Neural crest cell (in vitro differentiated cells): ENCODE measurements at regions not wholly inside any gene's neighbourhood (a gene's known extent, or its start where the extent isn't known, plus 50 kb on each side); places are given as distances from the start of the nearest gene placed in this dataset.
"Not testable (repeated sequence)": the region's sequence is repeated elsewhere in the genome, so short reads cannot be mapped to it uniquely, and the experiment has no call there.

Experiments used
- DNase-seq: peaks from one replicate; pipeline ENCODE4 v3.0.0; 2021; ENCODE audit warnings: low read depth, mixed read lengths, low spot score
- H3K27ac Mint-ChIP-seq: one replicate; pipeline ENCODE4 v1.8.0; 2021; ENCODE audit warnings: mild to moderate bottlenecking, mixed read lengths; ENCODE audit not compliant: unreplicated experiment
- H3K27me3 Mint-ChIP-seq: 2 replicates; pipeline ENCODE4 v1.8.0; 2021; ENCODE audit warnings: low read depth, mild to moderate bottlenecking, mixed read lengths
- H3K36me3 Mint-ChIP-seq: 2 replicates; pipeline ENCODE4 v1.8.0; 2021; ENCODE audit warnings: low read depth, mild to moderate bottlenecking, mixed read lengths
- H3K4me1 Mint-ChIP-seq: 2 replicates; pipeline ENCODE4 v1.8.0; 2021; ENCODE audit warnings: mixed read lengths
- H3K4me3 Mint-ChIP-seq: one replicate; pipeline ENCODE4 v1.8.0; 2021; ENCODE audit warnings: mild to moderate bottlenecking, mixed read lengths
- H3K9me3 Mint-ChIP-seq: 2 replicates; pipeline ENCODE4 v1.8.0; 2021; ENCODE audit warnings: mixed read lengths
- TF ChIP-seq, protein P1 (sequence below): fragments of 200-600 bp; sonication (generic); conservative IDR thresholded peaks from 2 replicates; pipeline ENCODE4 v1.5.0; 2021; ENCODE audit warnings: antibody characterized with exemption, mild to moderate bottlenecking

DNA sequence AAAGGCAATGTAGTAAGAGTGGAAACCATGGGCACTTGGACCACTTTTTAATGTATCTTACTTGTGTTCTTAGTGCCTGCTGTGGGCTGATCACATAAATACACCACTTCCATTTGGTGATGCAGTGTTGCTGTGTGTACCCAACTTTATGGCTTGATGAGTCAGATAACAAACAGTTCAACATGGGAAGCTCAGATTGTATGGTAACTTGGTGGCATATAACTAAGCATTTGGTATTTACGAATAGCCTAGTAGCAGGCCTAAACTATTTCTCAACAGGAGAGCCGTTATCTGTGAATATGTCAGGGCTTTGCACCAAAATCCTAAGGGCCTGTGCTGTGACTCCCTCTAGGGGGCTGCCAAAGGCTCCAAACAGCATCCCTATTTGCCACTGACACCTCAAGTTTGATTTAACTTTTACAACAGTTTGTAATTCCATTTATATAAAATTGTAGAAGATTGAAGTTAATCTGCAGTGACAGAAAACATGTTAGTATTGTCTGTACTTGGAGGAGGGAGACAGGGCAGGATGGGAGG lies 640.4 kb upstream of the CADM2 start:
- Mint-ChIP-seq H3K36me3 (no peaks in the 10 kb centered on the region), H3K4me3 (no peak overlapping the region), H3K9me3 (peaks cover 4% of the 10 kb centered on the region), H3K27ac (no peak overlapping the region), H3K27me3 (no peaks in the 10 kb centered on the region), H3K4me1 (no peaks in the 10 kb centered on the region)
- DNase-seq: no peak
- TF ChIP-seq, protein P1, sequence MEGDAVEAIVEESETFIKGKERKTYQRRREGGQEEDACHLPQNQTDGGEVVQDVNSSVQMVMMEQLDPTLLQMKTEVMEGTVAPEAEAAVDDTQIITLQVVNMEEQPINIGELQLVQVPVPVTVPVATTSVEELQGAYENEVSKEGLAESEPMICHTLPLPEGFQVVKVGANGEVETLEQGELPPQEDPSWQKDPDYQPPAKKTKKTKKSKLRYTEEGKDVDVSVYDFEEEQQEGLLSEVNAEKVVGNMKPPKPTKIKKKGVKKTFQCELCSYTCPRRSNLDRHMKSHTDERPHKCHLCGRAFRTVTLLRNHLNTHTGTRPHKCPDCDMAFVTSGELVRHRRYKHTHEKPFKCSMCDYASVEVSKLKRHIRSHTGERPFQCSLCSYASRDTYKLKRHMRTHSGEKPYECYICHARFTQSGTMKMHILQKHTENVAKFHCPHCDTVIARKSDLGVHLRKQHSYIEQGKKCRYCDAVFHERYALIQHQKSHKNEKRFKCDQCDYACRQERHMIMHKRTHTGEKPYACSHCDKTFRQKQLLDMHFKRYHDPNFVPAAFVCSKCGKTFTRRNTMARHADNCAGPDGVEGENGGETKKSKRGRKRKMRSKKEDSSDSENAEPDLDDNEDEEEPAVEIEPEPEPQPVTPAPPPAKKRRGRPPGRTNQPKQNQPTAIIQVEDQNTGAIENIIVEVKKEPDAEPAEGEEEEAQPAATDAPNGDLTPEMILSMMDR: no peak

DNA sequence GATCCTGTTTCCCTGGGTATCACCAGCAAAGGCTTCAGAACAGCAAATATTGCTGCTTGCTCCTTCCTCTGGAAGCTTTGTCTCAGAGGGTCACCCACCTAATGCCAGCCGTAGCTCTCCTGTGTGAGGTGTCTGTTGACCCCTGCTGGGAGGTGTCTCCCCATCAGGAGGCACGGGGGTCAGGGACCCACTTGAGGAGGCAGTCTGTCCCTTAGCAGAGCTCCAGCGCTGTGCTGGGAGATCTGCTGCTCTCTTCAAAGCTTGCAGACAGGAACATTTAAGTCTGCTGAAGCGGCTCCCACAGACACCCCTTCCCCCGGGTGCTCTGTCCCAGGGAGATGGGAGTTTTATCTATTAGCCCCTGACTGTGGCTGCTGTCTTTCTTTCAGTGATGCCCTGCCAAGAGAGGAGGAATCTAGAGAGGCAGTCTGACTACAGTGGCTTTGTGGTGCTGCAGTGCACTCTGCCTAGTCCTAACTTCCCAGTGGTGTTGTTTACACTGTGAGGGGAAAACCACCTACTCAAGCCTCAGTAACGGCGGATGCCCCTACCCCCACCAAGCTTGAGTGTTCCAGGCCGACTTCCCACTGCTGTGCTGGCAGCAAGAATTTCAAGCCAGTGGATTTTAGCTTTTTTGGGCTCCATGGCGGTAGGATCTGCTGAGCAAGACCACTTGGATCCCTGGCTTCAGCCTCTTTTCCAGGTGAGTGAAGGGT lies 593.1 kb upstream of the CADM2 start:
- DNase-seq, H3K4me3 Mint-ChIP-seq, H3K27ac Mint-ChIP-seq, H3K4me1 Mint-ChIP-seq, H3K27me3 Mint-ChIP-seq: not testable (repeated sequence)
- peaks cover 17% of the 10 kb centered on the region for H3K36me3 Mint-ChIP-seq
- peaks cover 20% of the 10 kb centered on the region for H3K9me3 Mint-ChIP-seq
